GM21515 (cell line): ENCODE measurements at regions not wholly inside any gene's neighbourhood (a gene's known extent, or its start where the extent isn't known, plus 50 kb on each side); places are given as distances from the start of the nearest gene placed in this dataset.
"Not testable (repeated sequence)": the region's sequence is repeated elsewhere in the genome, so short reads cannot be mapped to it uniquely, and the experiment has no call there.

Experiments
- ATAC-seq: cut with Tn5 transposase; IDR thresholded peaks from one replicate; pipeline ENCODE4 v1.9.1; 2021; ENCODE audit not compliant: unreplicated experiment

GRCh38 chr7:106386958-106387357 lies 102.2 kb upstream of the NAMPT start:
- no peak for ATAC-seq

GRCh38 chr7:106384373-106384772 lies 99.6 kb upstream of the NAMPT start:
- no peak for ATAC-seq

GRCh38 chr7:106382929-106383328 lies 98.1 kb upstream of the NAMPT start:
- no peak for ATAC-seq

GRCh38 chr7:106382129-106382528 lies 97.3 kb upstream of the NAMPT start:
- no peak for ATAC-seq

- no peak for ATAC-seq
Observed at GRCh38 chr7:106381252-106381651, 96.5 kb upstream of the NAMPT start.

GRCh38 chr7:106377847-106378361 lies 93.1 kb upstream of the NAMPT start:
- ATAC-seq: no peak

GRCh38 chr7:106376026-106376799 lies 91.4 kb upstream of the NAMPT start:
- ATAC-seq: no peak

GRCh38 chr7:106375499-106375898 lies 90.7 kb upstream of the NAMPT start:
- ATAC-seq: no peak

GRCh38 chr7:106374437-106374836 lies 89.7 kb upstream of the NAMPT start:
- ATAC-seq: no peak

- ATAC-seq: no peak
Observed at GRCh38 chr7:106372595-106373318, 88.0 kb upstream of the NAMPT start.

- no peak for ATAC-seq
Observed at GRCh38 chr7:106372126-106372525, 87.3 kb upstream of the NAMPT start.

- no peak for ATAC-seq
Observed at GRCh38 chr7:106371629-106372028, 86.8 kb upstream of the NAMPT start.

GRCh38 chr7:106370542-106370941 lies 85.8 kb upstream of the NAMPT start:
- no peak for ATAC-seq

GRCh38 chr7:106369816-106370215 lies 85.0 kb upstream of the NAMPT start:
- ATAC-seq: no peak

- no peak for ATAC-seq
Observed at GRCh38 chr7:106369352-106369751, 84.6 kb upstream of the NAMPT start.

- no peak for ATAC-seq
Observed at GRCh38 chr7:106367664-106368063, 82.9 kb upstream of the NAMPT start.

- ATAC-seq: no peak
Observed at GRCh38 chr7:106367018-106367420, 82.2 kb upstream of the NAMPT start.

GRCh38 chr7:106365252-106366005 lies 80.6 kb upstream of the NAMPT start:
- no peak for ATAC-seq

- ATAC-seq: not testable (repeated sequence)
Observed at GRCh38 chr7:106362507-106362906, 77.7 kb upstream of the NAMPT start.

GRCh38 chr7:106358103-106358663 lies 73.4 kb upstream of the NAMPT start:
- ATAC-seq: no peak

- no peak for ATAC-seq
Observed at GRCh38 chr7:106357675-106358074, 72.9 kb upstream of the NAMPT start.
